ENCODE measurements at regions not wholly inside any gene's neighbourhood (a gene's known extent, or its start where the extent isn't known, plus 50 kb on each side); places are given as distances from the start of the nearest gene placed in this dataset.
"Not testable (repeated sequence)": the region's sequence is repeated elsewhere in the genome, so short reads cannot be mapped to it uniquely, and the experiment has no call there.

DNA sequence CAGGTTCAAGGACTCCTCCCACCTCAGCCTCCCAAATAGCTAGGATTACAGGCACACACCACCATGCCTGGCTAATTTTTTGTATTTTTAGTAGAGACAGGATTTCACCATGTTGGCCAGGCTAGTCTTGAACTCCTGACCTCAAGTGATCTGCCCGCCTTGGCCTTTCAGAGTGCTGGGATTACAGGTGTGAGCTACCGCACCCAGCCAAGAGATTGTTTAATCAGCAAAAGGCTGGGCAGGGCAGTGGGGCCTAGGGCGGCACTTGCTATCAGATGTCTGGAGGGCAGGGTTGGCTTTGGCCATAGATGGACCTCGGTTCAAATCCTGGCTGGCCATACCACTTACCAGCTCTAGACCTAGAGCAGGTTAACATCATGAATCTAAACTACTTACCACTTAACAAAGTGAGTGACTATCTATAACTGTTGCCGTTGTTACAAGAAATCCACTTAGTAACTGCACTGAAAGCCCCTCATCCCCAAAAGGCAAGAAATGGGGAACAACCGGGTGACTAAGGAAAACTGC lies 60.9 kb upstream of the BCL2L14 start:
- H3K4me3 ChIP-seq (ENCODE audit: low read length), result peak overlapping the region; percentile 16
- not testable (repeated sequence) for H3K9ac ChIP-seq (ENCODE audit: low read length); H3K27me3 ChIP-seq (ENCODE audit: control insufficient read depth, insufficient read depth, low read length); H3K27ac ChIP-seq (ENCODE audit: low read depth, low read length); H3K36me3 ChIP-seq (ENCODE audit: control insufficient read depth, insufficient read depth, low read length); H3K4me1 ChIP-seq (ENCODE audit: control insufficient read depth, insufficient read depth, low read length)

DNA sequence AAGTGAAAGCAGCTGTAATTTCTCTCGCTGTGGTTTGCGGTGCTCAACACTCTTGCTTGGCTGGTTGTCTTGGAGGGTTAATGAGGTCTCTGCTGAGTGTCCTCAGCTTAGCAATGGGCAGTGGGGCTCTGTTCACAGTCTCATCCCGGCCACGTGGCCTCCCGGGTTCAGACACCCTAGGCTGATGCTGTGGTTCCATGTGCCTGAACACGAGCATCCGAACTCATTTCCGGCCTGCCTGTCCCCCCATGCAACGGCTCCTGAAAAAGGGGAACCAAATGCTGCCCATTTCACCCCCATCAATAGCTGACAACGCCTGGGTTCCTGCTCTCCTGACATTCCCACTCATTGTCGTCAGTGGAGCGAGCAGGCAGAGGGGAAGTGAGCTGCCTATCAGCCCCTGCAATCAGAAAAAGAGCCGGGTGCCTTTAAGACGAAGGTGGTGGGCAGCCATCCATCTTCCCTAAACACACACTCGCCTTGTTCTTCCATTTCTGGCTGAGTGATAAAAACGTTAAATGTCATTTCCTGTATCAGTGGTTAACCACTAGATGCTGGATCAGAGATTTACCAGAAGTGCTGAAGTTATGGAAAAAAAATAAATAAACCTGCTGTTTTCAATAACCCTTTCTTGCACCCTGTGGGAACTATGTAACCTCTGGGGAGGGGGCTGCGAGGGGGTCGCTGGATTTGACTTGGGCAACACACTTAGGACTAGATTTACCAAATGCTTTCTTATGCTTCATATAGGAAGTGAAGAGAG lies 60.3 kb upstream of the BCL2L14 start:
- Histone ChIP-seq H3K27me3 (ENCODE audit: control insufficient read depth, insufficient read depth, low read length) (no peaks in the 10 kb centered on the region), H3K4me1 (ENCODE audit: control insufficient read depth, insufficient read depth, low read length) (no peaks in the 10 kb centered on the region), H3K36me3 (ENCODE audit: control insufficient read depth, insufficient read depth, low read length) (no peaks in the 10 kb centered on the region), H3K27ac (ENCODE audit: low read depth, low read length) (no peak overlapping the region), H3K4me3 (ENCODE audit: low read length) (peak overlapping the region; percentile 16), H3K9ac (ENCODE audit: low read length) (no peak overlapping the region)

DNA sequence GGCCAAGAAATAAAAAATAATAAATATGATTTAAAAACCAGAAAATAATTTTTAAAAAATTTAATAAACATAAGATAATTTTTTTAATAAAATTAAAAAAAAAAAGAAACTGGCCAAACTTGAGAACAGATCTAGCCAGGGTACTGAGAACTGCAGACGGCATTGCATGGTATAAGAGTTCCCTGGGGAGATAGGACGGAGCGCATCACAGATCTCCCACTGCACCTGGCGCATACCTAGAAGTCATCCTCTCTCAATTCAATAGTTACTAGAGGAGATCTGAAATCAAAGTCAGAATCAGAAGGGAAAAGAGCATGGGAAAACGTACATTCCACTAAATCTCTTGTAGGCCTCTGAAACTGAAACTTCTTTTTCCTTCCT lies 58.9 kb upstream of the BCL2L14 start:
- H3K36me3 ChIP-seq (ENCODE audit: control insufficient read depth, insufficient read depth, low read length), result no peaks in the 10 kb centered on the region
- no peak overlapping the region for H3K9ac ChIP-seq (ENCODE audit: low read length)
- no peak overlapping the region for H3K4me3 ChIP-seq (ENCODE audit: low read length)
- no peaks in the 10 kb centered on the region for H3K27me3 ChIP-seq (ENCODE audit: control insufficient read depth, insufficient read depth, low read length)
- no peak overlapping the region for H3K27ac ChIP-seq (ENCODE audit: low read depth, low read length)
- H3K4me1 ChIP-seq (ENCODE audit: control insufficient read depth, insufficient read depth, low read length), result no peaks in the 10 kb centered on the region

DNA sequence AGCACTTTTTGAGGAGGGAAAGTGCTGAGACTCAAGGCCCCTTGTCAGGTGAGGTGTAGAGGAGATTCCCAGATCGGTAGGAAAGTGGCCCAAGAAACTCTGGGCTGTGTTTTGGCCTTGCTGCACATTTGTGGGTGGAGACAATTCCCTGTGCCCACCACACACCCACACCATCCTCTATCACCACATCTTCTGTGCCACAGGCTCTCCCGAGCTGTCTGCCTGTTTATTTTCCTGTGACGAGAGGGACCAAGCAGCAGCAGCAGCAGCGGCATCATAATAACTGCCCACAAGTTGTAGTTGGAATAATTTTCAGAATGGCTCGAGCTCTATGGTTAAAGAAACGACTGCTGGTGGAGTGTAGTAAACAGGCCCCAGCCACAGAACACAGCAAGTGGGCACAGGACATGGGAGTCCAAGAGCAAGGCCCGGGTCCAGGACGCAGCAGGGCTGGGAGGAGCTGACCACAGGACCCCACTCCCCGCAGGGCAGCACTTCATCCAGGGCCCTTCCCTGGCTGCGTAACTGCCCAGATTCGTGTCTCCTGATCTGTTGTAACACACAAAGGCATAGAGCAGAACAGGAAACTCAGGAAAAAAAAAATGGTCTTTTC lies 55.6 kb upstream of the BCL2L14 start:
- H3K27ac ChIP-seq (ENCODE audit: low read depth, low read length), result no peak overlapping the region
- H3K4me1 ChIP-seq (ENCODE audit: control insufficient read depth, insufficient read depth, low read length), result no peaks in the 10 kb centered on the region
- H3K27me3 ChIP-seq (ENCODE audit: control insufficient read depth, insufficient read depth, low read length), result no peaks in the 10 kb centered on the region
- no peak overlapping the region for H3K4me3 ChIP-seq (ENCODE audit: low read length)
- no peaks in the 10 kb centered on the region for H3K36me3 ChIP-seq (ENCODE audit: control insufficient read depth, insufficient read depth, low read length)
- H3K9ac ChIP-seq (ENCODE audit: low read length), result no peak overlapping the region

DNA sequence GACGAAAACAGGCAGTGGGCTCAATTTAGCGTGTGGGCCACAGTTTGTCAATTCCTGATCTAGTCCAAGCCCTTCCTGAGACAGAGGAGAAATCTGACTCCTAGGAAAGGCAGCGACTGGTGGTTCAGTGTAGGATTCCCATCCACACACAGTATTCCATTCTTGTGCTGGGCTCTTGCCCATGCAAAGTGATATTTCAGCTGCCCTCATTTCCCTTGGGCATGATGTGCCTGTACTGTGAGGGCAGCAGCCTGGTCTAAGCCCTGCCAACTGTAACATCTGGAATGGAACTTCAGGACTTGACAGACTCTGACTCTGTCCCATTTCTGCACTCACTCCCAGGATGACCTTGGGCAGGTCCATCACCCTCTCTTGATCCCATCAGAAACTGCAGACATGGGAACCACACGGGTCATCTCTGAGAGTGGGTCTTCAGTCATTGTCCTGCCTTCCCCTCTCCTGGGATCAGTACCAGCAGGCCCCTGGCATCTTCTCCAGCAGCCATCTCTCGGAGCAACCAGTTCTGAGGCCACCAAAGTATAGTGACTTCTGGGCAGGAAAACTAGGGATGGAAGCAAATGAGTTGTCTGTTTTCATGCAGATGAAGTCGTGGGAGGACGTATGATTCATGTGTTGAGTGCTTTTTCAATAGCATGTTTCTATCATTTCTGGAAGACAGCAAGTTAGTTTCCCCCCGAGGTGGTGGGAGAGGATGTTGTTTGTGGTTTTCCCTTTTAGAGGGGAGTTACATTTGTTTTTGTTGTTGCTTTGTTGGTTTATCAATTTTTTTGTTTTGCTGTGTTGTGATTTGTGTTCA lies 54.2 kb upstream of the BCL2L14 start:
- no peaks in the 10 kb centered on the region for H3K27me3 ChIP-seq (ENCODE audit: control insufficient read depth, insufficient read depth, low read length)
- H3K4me1 ChIP-seq (ENCODE audit: control insufficient read depth, insufficient read depth, low read length), result no peaks in the 10 kb centered on the region
- H3K36me3 ChIP-seq (ENCODE audit: control insufficient read depth, insufficient read depth, low read length), result no peaks in the 10 kb centered on the region
- H3K27ac ChIP-seq (ENCODE audit: low read depth, low read length), result no peak overlapping the region
- H3K4me3 ChIP-seq (ENCODE audit: low read length), result no peak overlapping the region
- no peak overlapping the region for H3K9ac ChIP-seq (ENCODE audit: low read length)

DNA sequence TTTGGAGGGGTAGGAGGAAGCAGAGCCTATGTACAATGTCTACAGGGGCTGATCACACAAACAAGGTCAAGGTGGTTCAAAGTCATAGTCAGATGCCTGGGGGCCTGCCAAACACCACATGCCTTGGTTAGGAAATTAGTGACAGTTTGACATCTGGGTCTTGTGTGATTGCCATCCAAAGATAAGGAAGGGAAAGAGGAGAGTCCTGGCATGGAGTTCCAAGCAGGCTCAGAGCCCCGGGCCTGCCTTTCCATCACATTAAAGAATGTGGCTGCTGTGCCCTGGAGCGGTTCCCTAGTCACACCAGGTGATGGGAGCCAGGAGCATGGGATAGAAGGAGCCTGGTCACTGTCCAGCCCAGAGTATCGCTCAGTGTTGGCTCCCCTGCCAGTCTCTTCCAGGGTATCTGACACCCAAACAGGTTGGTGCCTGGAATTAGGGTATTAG lies 53.6 kb upstream of the BCL2L14 start:
- Histone ChIP-seq H3K36me3 (ENCODE audit: control insufficient read depth, insufficient read depth, low read length) (no peaks in the 10 kb centered on the region), H3K27me3 (ENCODE audit: control insufficient read depth, insufficient read depth, low read length) (no peaks in the 10 kb centered on the region), H3K9ac (ENCODE audit: low read length) (no peak overlapping the region), H3K4me3 (ENCODE audit: low read length) (no peak overlapping the region), H3K4me1 (ENCODE audit: control insufficient read depth, insufficient read depth, low read length) (no peaks in the 10 kb centered on the region), H3K27ac (ENCODE audit: low read depth, low read length) (no peak overlapping the region)

DNA sequence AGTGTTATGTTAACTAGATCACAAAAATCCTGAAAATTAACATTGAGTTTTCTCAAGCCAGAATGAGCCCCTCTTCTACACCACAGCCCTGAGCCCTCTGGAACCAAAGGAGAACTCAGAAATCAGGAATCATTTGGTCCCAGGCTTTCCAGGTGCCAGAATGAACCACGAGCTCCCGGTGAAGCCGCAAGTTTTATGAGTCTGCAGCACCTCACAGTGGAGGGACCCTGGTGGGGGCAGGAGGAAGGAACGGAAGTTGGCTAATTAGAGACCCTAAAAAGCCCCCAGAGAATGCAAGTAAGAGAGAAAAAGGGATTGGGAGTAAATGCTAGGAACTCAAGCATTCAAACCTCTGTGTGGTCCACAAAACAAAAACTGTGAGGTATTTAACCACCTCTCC lies 52.9 kb upstream of the BCL2L14 start:
- Histone ChIP-seq H3K4me1 (ENCODE audit: control insufficient read depth, insufficient read depth, low read length) (no peaks in the 10 kb centered on the region), H3K9ac (ENCODE audit: low read length) (no peak overlapping the region), H3K27ac (ENCODE audit: low read depth, low read length) (no peak overlapping the region), H3K27me3 (ENCODE audit: control insufficient read depth, insufficient read depth, low read length) (no peaks in the 10 kb centered on the region), H3K36me3 (ENCODE audit: control insufficient read depth, insufficient read depth, low read length) (no peaks in the 10 kb centered on the region), H3K4me3 (ENCODE audit: low read length) (no peak overlapping the region)

DNA sequence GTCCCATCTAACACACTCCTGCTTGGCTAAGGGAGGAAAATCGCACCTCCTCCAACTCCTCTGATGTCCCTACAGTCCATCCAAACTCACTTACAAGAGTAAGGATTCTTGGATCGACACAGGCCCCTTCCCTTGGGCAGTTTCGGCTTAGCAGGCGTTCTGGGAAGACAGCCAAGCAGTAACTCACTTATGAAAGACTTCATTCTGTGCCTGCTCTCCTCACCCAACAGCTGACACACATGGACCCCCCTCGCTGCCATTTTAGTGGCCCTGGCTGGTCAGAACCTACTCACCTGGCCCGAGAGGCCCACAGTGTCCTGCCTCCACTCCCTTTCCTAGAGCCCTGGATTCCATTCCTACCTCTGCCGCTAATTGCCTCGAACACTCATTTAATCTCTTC lies 52.3 kb upstream of the BCL2L14 start:
- Histone ChIP-seq H3K9ac (ENCODE audit: low read length) (no peak overlapping the region), H3K27ac (ENCODE audit: low read depth, low read length) (no peak overlapping the region), H3K4me3 (ENCODE audit: low read length) (no peak overlapping the region), H3K36me3 (ENCODE audit: control insufficient read depth, insufficient read depth, low read length) (no peaks in the 10 kb centered on the region), H3K4me1 (ENCODE audit: control insufficient read depth, insufficient read depth, low read length) (no peaks in the 10 kb centered on the region), H3K27me3 (ENCODE audit: control insufficient read depth, insufficient read depth, low read length) (no peaks in the 10 kb centered on the region)

DNA sequence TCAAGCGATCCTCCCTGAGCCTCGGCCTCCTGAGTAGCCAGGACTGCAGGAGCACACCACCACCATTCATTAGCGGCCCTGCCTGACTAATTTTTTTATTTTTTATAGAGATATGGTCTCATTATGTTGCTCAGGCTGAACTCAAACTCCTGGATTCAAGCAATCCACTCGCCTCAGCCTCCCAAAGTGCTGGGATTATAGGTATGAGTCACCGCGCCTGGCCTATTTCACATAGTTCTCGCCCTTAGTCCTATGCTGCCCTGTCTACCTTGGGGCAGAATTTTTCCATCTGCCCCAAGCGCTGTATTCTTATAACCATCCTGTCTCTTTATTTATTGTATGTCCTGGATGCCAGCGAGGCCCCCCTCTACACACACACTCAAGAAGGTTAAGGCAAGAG lies 50.9 kb upstream of the BCL2L14 start:
- Histone ChIP-seq H3K27me3 (ENCODE audit: control insufficient read depth, insufficient read depth, low read length) (no peaks in the 10 kb centered on the region), H3K9ac (ENCODE audit: low read length) (no peak overlapping the region), H3K36me3 (ENCODE audit: control insufficient read depth, insufficient read depth, low read length) (no peaks in the 10 kb centered on the region), H3K4me1 (ENCODE audit: control insufficient read depth, insufficient read depth, low read length) (no peaks in the 10 kb centered on the region), H3K27ac (ENCODE audit: low read depth, low read length) (no peak overlapping the region), H3K4me3 (ENCODE audit: low read length) (no peak overlapping the region)

DNA sequence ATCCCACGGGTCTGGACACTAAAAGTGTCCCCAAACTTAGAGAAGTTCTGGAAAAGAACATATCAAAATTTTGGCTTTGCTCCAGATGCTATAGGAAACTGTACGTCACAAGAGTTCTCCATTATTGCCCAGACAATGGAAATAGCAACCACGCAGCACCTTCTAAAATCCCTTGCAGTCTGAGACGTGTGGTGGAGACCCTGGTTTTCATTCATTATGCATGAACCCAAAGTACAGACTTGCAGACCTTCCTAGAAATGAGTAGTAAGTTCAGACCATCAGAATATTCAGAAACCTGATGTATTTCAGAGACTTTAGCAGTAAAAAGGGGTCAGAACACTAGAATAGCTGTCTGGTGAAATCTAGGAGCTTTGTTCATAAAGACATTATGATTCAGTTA lies 50.0 kb upstream of the BCL2L14 start:
- Histone ChIP-seq H3K36me3 (ENCODE audit: control insufficient read depth, insufficient read depth, low read length) (no peaks in the 10 kb centered on the region), H3K4me1 (ENCODE audit: control insufficient read depth, insufficient read depth, low read length) (no peaks in the 10 kb centered on the region)

More for the DNA sequence above, 50.0 kb upstream of the BCL2L14 start:
- Histone ChIP-seq H3K27me3 (ENCODE audit: control insufficient read depth, insufficient read depth, low read length) (no peaks in the 10 kb centered on the region), H3K9ac (ENCODE audit: low read length) (no peak overlapping the region), H3K4me3 (ENCODE audit: low read length) (no peak overlapping the region), H3K27ac (ENCODE audit: low read depth, low read length) (no peak overlapping the region)

Data from rectal smooth muscle tissue (tissue), 1 donor.